DND-41 (cell line): ENCODE measurements at regions not wholly inside any gene's neighbourhood (a gene's known extent, or its start where the extent isn't known, plus 50 kb on each side); places are given as distances from the start of the nearest gene placed in this dataset.
"Not testable (repeated sequence)": the region's sequence is repeated elsewhere in the genome, so short reads cannot be mapped to it uniquely, and the experiment has no call there.

Experiments used
- EZH2 ChIP-seq: IDR thresholded peaks from 3 replicates; pipeline ENCODE4 v1.6.1; 2012; ENCODE audit warnings: borderline replicate concordance, low read depth, mild to moderate bottlenecking, moderate library complexity, low read length, inconsistent platforms; ENCODE audit not compliant: severe bottlenecking
- TF ChIP-seq, protein P1 (sequence below): IDR thresholded peaks from 2 replicates; pipeline ENCODE4 v1.5.1; 2012; ENCODE audit warnings: borderline replicate concordance, low read length, moderate library complexity, mild to moderate bottlenecking; ENCODE audit not compliant: poor library complexity, severe bottlenecking; ENCODE audit errors: extremely low read depth

DNA sequence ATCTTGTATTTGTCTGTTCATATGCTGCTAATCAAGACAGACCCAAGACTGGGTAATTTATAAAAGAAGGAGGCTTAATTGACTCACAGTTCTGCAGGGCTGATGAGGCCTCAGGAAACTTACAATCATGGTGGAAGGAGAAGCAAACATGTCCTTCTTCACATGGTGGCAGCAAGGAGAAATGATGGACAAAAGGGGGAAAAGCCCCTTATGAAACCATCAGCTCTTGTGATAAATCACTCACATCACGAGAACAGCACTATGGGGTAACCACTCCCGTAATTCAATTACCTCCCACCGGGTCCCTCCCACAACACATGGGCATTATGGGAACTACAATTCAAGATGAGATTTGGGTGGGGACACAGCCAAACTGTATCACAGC, 117.0 kb downstream of the TTC6 start:
- TF ChIP-seq EZH2, result not testable (repeated sequence)
- TF ChIP-seq, protein P1, sequence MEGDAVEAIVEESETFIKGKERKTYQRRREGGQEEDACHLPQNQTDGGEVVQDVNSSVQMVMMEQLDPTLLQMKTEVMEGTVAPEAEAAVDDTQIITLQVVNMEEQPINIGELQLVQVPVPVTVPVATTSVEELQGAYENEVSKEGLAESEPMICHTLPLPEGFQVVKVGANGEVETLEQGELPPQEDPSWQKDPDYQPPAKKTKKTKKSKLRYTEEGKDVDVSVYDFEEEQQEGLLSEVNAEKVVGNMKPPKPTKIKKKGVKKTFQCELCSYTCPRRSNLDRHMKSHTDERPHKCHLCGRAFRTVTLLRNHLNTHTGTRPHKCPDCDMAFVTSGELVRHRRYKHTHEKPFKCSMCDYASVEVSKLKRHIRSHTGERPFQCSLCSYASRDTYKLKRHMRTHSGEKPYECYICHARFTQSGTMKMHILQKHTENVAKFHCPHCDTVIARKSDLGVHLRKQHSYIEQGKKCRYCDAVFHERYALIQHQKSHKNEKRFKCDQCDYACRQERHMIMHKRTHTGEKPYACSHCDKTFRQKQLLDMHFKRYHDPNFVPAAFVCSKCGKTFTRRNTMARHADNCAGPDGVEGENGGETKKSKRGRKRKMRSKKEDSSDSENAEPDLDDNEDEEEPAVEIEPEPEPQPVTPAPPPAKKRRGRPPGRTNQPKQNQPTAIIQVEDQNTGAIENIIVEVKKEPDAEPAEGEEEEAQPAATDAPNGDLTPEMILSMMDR, result not testable (repeated sequence)
